Endothelial cell (in vitro differentiated cells): ENCODE measurements at regions not wholly inside any gene's neighbourhood (a gene's known extent, or its start where the extent isn't known, plus 50 kb on each side); places are given as distances from the start of the nearest gene placed in this dataset.
"Not testable (repeated sequence)": the region's sequence is repeated elsewhere in the genome, so short reads cannot be mapped to it uniquely, and the experiment has no call there.

ENCODE experiments used
- DNase-seq: peaks from one replicate; pipeline ENCODE4 v3.0.0; 2021; ENCODE audit warnings: low spot score
- H3K27ac Mint-ChIP-seq: one replicate; pipeline ENCODE4 v1.8.0; 2021; ENCODE audit warnings: mixed read lengths, inconsistent platforms; ENCODE audit not compliant: unreplicated experiment
- H3K27me3 Mint-ChIP-seq: one replicate; pipeline ENCODE4 v1.8.0; 2021; ENCODE audit warnings: mild to moderate bottlenecking, moderate library complexity, mixed read lengths, inconsistent platforms; ENCODE audit not compliant: unreplicated experiment
- H3K36me3 Mint-ChIP-seq: one replicate; pipeline ENCODE4 v1.8.0; 2021; ENCODE audit warnings: mild to moderate bottlenecking, low read depth, mixed read lengths, inconsistent platforms; ENCODE audit not compliant: unreplicated experiment
- H3K4me1 Mint-ChIP-seq: one replicate; pipeline ENCODE4 v1.8.0; 2021; ENCODE audit warnings: mild to moderate bottlenecking, mixed read lengths, inconsistent platforms; ENCODE audit not compliant: unreplicated experiment
- H3K4me3 Mint-ChIP-seq: one replicate; pipeline ENCODE4 v1.8.0; 2021; ENCODE audit warnings: mild to moderate bottlenecking, mixed read lengths, inconsistent platforms; ENCODE audit not compliant: unreplicated experiment
- H3K9me3 Mint-ChIP-seq: one replicate; pipeline ENCODE4 v1.8.0; 2021; ENCODE audit warnings: mixed read lengths, inconsistent platforms; ENCODE audit not compliant: unreplicated experiment
- TF ChIP-seq, protein P1 (sequence below): fragments of 200-600 bp; sonication (generic); IDR thresholded peaks from one replicate; pipeline ENCODE4 v1.5.0; 2021; ENCODE audit warnings: antibody characterized with exemption; ENCODE audit not compliant: unreplicated experiment

DNA sequence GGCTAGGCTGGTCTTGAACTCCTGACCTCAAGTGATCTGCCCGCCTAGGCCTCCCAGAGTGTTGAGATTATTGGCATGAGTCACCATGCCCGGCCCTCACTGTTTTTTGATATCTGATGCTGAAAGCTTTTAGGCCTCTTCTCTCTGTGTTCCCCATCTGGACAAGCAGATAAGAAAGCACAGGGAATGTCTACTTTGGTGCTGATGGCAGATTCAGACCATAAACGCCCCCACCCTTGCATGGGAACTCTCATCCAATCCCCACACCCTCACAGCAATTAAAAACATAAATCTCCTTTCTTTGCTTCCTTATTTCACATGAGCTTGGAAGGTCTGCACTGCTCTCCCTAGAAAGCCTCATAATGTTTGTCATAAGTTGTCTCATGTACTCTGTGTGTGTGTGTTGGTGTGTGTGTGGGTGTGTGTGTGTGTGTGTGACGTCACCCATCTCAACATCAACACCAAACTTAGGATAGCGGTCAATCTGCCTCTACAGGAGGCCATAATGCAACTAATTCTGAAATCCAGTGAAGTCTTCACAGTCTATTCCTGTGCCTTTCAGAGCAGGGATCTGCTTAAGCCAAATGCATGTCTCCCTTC is 335.6 kb upstream of the USP9Y start:
- Mint-ChIP-seq H3K36me3 (peaks cover 5% of the 10 kb centered on the region), H3K9me3 (peaks cover 18% of the 10 kb centered on the region), H3K27me3 (peaks cover 2% of the 10 kb centered on the region), H3K4me3 (no peak overlapping the region), H3K27ac (no peak overlapping the region), H3K4me1 (no peaks in the 10 kb centered on the region)
- DNase-seq = no peak
- TF ChIP-seq, protein P1, sequence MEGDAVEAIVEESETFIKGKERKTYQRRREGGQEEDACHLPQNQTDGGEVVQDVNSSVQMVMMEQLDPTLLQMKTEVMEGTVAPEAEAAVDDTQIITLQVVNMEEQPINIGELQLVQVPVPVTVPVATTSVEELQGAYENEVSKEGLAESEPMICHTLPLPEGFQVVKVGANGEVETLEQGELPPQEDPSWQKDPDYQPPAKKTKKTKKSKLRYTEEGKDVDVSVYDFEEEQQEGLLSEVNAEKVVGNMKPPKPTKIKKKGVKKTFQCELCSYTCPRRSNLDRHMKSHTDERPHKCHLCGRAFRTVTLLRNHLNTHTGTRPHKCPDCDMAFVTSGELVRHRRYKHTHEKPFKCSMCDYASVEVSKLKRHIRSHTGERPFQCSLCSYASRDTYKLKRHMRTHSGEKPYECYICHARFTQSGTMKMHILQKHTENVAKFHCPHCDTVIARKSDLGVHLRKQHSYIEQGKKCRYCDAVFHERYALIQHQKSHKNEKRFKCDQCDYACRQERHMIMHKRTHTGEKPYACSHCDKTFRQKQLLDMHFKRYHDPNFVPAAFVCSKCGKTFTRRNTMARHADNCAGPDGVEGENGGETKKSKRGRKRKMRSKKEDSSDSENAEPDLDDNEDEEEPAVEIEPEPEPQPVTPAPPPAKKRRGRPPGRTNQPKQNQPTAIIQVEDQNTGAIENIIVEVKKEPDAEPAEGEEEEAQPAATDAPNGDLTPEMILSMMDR = no peak

DNA sequence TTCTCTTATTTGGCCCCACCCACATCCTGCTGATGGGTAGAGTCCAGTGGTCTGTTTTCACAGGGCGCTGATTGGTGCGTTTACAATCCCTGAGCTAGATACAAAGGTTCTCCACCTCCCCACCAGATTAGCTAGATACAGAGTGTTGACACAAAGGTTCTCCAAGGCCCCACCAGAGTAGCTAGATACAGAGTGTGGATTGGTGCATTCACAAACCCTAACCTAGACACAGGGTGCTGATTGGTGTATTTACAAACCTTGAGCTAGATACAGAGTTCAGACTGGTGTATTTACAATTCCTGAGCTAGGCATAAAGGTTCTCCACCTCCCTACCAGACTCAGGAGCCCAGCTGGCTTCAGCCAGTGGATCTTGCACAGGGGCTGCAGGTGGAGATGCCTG is 326.4 kb upstream of the USP9Y start:
- not testable (repeated sequence) for H3K36me3 Mint-ChIP-seq, H3K27ac Mint-ChIP-seq, H3K4me3 Mint-ChIP-seq, H3K4me1 Mint-ChIP-seq, H3K27me3 Mint-ChIP-seq, H3K9me3 Mint-ChIP-seq, DNase-seq

DNA sequence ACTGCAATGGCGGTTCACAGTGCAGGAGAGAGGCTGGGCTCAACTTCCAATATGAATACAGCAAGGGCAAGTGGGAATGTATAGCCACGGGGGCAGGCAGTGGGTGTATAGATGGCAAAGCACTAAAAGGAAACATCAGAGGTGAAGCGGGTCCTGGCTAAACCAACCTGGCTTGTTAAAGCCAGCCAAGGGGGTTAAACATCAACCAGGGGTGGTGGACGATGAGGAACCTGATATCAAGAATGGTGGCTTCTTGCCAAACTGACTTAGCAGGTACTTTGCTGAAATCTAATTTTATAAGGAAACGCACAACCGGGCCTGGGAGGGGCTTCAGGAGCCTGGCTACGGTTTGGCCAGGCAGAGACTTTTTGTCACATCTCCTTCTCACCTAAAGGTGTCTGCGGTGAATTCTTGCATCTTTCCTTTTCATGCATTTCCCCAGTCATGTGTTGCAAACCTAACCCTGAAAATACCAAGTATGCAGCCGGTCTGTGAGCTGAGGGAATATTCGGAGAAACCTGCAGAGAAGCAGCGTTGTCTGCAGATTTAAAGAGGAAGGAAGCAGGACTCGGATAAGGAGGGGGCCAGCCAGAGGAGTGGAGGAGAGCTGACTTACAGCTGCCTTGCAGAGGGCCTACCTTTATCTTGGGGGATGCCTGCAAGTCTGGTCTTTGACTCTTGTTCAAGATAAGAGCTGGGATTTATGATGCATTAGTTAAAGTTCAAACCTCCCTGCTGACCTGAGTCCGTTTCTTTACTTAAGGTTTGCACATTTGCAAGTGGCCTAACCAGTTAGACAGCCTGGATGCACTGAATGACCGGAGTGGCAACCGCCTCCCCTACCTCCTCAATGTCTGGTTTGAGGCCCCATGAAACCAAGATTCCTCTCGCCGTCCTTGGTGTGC is 309.1 kb upstream of the USP9Y start:
- H3K4me3 Mint-ChIP-seq, H3K9me3 Mint-ChIP-seq, H3K27ac Mint-ChIP-seq, H3K4me1 Mint-ChIP-seq, DNase-seq, H3K27me3 Mint-ChIP-seq, H3K36me3 Mint-ChIP-seq: not testable (repeated sequence)

DNA sequence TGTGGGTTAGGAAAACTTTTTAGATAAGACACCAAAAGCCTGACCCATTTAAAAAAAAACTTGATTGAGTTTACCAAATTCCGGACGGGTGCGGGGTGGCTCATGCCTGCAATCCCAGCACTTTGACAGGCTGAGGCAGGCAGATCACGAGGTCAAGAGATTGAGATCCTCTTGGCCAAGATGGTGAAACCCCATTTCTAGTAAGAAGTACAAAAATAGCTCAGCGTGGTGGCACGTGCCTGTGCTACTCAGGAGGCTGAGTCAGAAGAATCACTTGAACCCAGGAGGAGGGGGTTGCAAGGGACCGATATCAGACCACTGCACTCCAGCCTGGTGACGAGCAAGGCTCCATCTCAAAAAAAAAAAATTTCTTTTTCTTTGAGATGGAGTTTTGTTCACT is 307.8 kb upstream of the USP9Y start:
- DNase-seq = no peak
- no peak overlapping the region for H3K4me3 Mint-ChIP-seq
- peaks cover 8% of the 10 kb centered on the region for H3K9me3 Mint-ChIP-seq
- TF ChIP-seq, protein P1 = no peak
- H3K27ac Mint-ChIP-seq = no peak overlapping the region
- H3K36me3 Mint-ChIP-seq = no peaks in the 10 kb centered on the region
- H3K27me3 Mint-ChIP-seq = no peaks in the 10 kb centered on the region
- H3K4me1 Mint-ChIP-seq = no peaks in the 10 kb centered on the region

DNA sequence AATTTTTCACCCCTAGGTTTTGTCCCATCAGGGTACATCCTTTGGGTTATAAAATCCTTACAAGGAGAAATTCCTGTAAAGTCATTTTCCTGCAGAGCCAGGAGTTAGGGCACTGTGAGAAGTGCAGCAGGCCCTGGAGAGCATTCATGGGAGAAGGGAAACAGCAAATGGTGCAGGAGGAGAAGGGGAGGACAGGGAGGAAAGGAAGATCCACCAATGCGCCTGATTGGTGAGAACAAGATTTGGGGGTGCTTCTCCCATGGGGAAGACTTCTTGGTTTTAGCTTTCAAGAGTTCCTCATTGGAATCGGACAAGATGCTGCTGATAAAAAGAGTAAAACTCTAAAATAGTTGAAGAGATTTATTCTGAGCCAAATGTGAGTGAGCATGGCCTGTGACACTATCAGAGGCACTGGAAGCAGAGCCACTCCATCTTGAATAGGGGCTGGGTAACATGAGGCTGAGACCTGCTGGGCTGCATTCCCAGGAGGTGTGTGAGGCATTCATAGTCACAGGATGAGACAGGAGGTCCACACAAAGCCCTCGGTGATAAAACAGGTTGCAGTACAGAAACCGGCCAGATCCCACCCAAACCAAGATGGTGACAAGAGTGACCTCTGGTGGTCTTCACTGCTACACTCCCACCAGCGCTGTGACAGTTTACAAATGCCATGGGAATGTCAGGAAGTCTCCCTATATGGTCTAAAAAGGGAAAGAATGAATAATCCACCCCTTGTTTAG is 305.5 kb upstream of the USP9Y start:
- DNase-seq, H3K27me3 Mint-ChIP-seq, H3K4me3 Mint-ChIP-seq, H3K27ac Mint-ChIP-seq, H3K9me3 Mint-ChIP-seq, H3K36me3 Mint-ChIP-seq, H3K4me1 Mint-ChIP-seq: not testable (repeated sequence)

DNA sequence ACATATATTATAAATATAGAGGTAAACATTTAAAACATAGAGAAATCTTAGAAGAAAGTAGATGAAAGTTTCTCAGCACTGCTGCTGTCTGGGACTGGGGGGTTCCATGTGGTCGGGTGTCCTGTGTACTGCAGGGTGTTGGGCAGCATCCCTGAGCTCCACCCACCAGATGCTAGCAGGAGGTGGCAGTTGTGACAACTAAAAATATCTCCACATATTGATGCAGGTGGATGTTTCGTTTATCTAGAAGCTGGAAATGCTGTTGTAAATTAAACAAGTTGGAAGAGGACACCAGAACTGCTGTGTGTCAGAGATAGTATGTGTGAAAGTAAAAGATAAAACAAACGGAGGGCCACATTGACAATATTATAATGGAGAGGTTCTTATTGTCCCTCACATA is 297.1 kb upstream of the USP9Y start:
- DNase-seq = no peak
- H3K27ac Mint-ChIP-seq = no peak overlapping the region
- peaks cover 6% of the 10 kb centered on the region for H3K9me3 Mint-ChIP-seq
- TF ChIP-seq, protein P1 = no peak
- H3K27me3 Mint-ChIP-seq = peaks cover 1% of the 10 kb centered on the region
- no peak overlapping the region for H3K4me3 Mint-ChIP-seq
- H3K4me1 Mint-ChIP-seq = no peaks in the 10 kb centered on the region
- no peaks in the 10 kb centered on the region for H3K36me3 Mint-ChIP-seq
